Occipital lobe (tissue), 1 donor: ENCODE measurements at regions not wholly inside any gene's neighbourhood (a gene's known extent, or its start where the extent isn't known, plus 50 kb on each side); places are given as distances from the start of the nearest gene placed in this dataset.

ENCODE experiments used
- DNase-seq: peaks from one replicate; lab custom pipeline; 2025; lab: John Stamatoyannopoulos, UW

DNA sequence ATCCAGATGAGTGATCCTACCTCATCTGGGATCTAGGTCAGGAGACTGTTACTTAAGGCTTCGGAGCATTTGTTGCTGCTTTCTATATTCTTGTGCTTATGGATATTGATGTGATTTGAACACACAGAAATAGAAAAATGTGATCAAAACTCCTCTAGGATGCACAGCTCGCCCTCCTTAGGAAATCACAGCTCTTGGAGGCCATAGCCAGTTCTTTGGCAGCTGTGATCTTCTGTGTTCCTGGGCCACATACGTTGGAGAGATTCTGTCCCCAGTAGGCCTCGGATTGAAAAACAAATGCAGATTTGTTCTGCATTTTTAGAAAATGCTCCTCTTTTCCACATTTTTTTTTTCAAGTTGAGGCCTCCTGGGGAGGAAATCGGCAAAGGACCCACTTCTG is 437.4 kb upstream of the THBS1 start:
- DNase-seq = no peak

DNA sequence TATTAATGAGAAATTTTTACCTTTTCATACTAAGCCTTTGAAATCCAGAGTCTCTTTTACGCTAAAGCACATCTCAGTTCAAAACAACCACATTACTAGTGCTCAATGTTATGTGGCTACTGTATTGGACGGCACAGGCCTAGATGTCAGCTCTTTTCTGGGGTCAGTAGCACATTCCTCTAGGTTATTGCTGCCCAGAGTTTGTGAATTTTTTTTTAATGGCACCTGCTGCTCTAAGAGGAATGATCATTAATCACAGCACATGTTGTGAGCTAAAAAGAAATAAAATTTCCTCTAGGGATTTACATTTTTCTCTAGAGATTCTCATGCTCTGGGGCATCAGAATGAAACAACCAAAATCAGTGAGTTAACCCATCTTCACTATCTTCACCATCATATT is 436.8 kb upstream of the THBS1 start:
- no peak for DNase-seq

DNA sequence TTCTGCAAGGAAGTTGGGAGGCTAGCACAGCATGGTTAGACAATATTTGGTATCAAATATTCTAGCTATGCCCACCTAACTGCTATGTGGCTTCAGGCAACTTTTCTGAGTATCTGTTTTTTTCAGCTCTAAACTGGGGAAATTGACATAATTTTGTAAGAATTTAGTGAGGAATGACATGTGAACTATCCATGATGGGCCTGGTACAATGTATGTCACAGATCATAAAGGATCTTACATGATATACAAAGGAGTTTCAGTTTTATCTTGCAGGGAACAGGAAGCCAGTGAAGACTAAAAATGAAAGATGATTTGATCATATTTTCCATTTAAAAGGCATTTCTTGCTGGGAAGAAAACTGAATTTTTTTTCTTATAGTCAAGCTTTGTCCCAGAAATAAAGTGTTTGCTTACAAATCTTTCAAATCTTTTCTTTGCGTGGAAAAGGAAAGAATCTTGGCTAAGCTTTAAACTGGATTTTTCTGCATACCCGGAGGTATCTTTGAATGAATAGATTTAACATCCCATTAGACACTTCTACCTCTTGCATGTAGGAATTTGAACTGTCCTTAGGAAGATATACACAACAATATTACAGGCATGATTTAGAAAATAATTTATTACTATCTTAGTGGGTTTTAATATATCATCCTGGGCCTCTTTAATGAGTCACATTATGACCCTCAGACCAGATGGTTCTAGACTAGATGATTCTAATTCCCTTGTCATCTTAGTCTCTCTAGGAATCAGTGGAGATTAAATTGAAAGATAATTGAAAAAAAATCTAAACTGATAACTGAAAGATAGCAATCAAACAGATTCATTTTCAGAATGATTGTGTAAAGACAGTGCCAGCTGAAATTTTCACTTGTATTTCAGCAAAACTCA is 436.0 kb upstream of the THBS1 start:
- no peak for DNase-seq

DNA sequence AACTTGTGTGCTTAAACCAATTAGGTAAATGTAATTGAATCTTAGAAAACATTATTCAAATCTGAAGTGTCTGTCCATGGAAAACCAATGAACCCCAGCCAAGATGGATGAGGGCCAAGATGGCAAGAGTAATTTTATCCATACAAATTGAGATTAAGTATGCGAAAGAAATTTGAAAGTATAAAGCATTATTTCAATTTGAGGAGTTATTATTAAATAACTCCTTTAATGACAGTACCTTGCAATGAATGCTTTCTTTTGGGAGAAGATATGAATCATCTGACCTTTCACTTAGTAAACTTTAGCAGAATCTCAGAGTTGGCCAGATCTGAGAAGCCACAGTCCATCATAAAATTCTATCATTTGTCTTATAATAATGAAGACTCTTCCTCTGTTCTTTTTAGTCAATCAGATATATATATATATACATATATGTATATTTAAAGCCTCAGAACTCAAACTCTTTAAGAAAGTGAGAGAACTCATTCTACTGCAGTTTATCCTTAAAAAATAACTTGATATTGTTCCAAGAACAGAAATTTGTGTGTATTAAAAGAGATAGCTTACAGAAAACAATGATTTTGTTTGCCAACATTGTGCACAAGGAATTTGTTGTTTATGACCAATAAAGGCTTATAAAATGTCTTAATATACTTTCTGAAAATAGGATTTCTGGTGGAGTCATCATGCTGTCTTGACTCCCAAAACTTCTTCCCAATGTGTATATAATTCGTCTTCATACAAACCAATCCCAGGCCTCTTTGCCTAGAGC is 434.8 kb upstream of the THBS1 start:
- no peak for DNase-seq

DNA sequence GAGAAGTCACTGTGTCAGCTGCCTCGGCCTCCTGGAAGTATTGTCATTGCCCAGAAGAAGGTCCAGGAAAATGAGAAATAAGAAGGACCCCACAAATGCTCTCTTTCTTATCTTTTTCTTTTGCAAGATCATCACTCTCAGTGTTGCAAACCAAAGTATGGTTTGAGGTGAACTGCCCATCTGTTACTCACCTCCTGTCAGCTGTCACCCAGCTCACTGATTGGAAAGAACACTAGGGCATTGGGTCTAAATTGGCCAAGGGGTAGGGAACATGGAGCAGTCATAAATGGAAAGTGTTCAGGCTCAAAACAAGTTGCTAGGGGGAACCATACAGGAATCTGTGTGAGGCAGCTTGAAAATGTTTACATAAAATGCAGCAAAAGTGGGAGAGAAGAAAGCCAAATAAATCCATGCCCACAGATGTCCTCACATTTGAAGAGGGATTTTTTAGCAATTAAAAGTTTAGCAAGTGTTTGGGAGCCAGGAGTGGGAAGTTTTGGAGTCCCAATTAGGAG is 431.2 kb upstream of the THBS1 start:
- DNase-seq = no peak

DNA sequence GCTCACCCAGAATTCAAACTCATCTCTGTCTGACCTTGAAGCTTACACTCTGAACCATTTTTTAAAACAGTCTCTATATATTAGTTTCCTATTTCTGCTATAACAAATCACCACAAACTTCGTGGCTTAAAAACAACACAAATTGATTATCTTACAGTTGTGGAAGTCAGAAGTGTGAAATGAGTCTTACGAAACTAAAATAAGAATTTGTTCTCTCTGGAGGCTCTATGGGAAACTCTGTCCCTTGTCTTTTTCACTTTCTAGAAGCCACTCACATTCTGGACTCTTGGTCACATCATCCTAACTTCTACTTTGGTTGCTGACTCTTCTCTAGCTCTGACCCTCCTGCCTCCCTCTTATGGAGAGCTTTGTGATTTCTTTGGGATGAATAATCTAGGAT is 429.3 kb upstream of the THBS1 start:
- no peak for DNase-seq

DNA sequence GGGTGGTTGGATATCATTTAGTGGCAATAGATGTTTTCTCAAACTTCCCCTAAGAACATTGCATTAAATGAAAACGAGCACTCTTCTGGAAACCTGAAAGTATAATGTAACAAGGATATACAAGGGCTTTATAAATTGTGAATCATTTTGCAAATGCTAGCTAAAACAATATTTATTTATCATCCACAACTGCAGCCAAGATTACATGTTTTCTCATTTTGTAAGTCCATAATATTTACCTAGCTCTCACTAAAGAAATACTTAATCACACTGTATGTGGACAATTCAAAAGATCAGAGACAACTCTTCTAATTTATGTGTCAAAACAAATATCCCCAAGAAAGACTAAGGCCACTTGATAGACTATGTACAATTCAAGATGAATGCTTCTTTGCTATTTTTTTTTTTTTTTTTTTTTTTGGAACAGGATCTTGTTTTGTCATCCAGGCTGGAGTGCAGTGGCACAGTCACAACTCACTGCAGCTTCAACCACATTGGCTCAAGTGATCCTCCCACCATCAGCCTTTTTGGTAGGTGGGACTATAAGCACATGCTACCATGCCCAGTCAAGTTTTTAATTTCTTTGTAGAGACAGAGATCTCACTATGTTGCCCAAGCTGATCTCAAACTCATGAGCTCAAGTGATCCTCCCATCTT is 427.7 kb upstream of the THBS1 start:
- DNase-seq = no peak

DNA sequence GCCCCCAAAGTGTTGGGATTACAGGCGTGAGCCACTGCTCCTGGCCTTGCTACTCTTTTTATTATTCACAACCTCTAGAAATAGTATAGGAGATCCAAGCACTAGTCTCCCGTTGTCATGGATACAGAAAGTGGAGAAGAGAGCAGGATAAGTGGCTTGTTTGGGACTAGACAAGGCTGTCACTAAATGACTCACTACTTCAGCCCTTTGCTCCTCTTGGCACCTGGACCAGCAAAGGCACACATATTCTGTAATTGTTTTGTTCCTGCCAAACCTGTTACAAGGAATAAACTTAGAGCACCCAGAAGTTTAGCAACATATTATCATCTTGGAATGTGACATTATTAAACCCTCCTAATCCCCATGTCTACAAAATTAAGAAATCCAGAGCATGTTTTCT is 427.2 kb upstream of the THBS1 start:
- no peak for DNase-seq

DNA sequence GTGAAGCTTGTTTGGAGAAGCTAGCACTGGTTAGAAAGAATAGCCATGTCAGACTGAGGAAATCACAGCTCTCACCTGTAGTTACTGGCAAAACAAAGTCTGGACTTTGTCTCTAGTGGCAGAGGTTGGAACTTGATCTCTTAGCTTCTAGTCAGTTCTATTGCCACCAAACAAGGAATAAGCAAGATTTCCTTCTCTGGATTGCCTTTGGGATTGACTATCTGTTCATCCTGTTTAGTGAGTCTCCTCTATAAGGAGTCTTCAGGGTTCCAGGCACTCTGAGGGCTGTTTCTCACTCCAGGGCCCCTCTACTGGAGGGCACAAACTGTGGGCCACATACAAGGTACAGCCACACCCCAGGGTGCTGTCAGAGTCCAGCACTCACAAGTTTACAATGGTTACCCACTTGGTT is 426.6 kb upstream of the THBS1 start:
- DNase-seq = no peak

DNA sequence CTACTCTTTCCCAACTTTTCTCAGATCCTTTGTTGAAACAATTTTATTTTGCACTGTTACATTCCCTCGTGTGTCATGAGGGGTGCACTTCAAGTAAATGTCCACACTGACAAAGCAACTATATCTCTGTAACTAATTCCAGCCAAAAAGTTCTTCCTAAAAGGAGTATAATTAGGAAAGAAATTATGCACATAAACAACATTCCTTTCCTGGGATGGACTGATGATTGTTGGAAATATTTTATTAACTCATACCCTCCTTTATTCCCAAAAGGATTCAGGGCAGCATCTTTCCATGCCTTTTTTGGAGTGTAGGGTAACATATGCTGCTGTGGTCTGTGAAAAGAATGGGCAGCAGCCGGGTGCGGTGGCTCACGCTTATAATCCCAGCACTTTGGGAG is 426.1 kb upstream of the THBS1 start:
- DNase-seq = no peak

DNA sequence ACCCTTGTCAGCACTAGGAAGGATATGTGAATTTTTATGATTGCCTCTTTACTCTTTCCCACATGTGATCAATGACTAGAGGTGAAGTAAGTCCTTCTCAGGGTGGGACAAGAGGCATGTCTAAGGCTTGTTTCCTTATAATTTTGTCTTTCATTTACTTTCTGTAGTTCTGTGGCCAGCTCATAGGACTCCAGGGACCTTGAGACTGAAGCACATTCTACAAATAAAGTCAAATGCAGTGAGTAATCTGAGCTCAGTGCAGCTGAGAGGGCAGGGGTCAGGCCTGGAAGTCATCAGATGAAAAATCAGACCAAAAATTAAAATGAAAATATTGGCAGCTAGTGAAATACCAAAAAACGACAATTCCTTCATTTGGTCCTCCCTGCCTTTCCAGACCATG is 424.7 kb upstream of the THBS1 start:
- DNase-seq = no peak

DNA sequence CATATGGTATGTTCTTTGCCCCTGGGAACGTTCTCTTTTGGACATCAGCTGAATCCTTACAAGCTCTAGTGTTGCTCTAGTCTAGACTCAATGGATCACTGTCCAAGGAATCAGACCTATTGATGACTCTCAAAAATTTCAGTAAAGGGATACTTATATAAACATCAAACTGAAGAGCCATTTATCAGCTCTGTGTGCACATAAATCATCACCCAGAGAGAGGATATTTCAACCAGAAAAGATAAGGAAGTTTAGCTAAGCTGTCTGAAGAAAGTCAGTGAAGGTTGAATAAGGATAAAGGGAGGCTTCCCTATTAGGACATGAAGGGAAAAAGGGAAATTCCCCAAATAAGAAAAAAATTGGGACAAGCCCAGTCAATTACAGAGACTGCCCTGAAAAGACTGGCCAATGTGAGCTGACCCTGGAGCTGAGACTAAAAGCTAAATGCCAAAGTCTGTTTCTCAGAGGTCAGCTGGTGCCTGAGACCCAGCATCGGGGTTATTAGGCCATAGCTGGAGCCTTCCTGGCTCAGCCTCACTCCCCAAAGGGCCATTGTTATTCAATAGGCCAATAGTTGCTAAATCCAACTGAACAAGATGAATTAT is 424.1 kb upstream of the THBS1 start:
- no peak for DNase-seq

DNA sequence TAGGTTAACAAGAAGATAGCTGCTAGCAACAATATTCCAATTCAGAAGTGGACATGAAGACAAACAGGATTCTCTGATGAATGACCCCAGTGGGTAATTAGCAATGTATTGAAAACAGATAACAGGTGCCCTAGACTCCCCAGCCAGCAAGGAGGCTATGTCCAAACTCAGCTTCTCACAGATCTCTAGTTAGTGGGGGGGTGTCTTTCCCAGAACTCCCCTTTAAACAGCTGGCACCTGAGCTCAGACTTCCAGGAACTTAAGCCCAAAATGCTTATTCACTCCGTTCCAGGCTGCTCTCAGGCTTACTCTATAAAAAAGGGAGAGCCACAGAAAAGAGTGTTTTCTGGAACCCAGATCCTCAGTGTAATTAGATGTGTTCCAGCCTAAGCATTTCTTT is 423.0 kb upstream of the THBS1 start:
- DNase-seq = no peak

DNA sequence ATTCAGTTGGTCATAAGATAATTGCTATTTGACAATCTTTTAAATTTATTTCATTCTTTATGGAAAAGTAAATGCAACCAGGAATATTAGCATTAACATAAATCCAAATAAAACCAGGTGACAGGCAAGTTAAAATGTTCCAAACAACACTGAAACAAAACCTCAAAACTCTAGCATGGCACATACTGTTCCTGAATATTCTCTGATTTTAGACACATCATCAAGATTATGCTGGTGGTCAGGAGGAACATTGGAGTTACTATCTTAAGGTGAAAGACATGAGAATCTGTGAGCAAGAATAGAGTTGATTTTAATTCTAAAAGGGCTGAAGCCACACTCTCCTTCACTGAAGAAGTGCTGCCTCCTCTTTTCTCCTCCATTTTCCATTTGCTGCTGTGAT is 421.0 kb upstream of the THBS1 start:
- no peak for DNase-seq

DNA sequence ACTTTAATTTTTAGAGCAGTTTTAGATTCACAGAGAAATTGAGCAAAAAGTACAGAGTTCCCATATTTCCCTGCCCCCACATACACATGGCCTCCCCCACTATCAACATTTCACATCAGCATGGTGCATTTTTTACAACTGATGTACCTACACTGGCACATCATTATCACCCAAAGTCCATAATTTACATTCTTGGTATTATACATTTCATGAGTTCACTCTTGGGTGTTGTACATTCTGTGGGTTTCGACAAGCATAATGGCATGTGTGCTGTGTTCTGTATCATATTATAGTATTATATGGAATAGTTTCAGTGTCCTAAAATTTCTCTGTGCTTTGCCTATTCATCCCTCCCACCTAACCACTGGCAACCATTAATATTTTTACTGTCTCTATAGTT is 419.8 kb upstream of the THBS1 start:
- DNase-seq = no peak

DNA sequence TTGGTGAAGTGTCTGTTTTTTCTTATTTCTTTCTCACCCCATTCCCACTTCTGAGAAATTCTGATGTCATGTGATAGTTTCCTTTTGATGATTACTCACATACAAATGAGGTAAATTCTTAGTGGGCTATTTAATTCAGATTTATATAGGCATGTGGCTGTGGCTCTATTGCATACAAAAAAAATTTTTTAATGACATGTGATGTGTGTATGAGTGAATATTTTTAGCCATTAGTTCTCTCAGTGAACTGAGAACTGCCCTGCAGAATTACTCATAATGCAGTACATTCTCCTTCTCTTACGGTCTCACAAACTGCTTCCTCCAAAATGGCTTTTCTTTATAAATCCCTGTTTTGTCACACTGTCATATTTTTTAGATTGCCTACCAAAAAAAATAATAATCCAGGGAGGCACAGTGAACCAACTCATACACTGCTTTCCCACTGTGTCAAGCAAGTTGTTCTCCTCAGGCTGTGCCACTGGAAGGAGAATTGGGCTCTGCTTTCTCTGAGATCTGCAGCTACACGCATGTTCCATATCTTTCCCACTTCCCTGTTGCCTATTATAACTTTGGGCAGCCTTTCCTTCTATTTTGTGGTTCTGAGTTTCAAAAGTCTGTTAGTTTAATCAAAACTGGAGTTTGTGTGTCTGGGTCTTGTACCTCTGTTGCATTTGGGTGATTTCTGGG is 415.7 kb upstream of the THBS1 start:
- no peak for DNase-seq

DNA sequence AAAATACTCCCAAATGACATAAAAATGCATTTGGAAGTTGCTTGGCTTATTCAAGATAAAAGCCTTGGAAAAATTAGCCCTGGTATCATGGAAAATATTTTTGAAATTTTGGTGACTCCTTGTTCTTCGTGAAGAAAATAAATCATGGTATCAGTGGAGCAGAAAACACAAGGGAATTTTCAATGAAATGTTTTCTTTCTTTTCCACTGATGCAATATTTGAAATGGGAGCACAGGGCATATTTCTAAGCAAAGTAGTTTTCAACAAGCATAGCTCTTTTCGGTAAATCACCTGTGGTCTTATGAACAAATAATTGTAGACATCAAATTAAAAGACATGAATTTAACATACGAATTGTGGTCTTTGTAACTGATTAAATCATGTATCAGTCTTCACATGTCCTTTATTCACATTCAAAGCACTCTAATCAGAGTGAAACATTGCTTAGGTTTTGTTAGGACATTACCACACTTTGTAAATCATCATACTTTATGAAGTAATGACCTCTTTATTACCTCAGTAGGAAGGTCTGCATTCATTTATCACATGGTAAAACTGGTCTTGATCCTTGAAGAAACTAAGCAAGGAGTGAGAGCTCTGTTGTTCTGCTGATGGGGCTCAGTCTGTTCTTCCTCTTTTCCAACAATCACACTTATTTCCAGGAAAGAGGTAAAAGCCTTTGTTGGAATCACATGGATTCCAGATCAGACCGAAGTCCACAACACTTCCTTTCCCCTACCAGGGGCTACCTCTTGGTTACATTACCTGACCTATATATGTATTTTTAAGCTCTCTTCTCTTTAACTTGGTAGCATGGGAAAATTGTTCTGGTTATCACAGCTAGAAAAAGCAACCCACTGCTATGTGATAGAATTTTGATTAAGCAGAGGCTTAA is 413.5 kb upstream of the THBS1 start:
- DNase-seq = no peak

DNA sequence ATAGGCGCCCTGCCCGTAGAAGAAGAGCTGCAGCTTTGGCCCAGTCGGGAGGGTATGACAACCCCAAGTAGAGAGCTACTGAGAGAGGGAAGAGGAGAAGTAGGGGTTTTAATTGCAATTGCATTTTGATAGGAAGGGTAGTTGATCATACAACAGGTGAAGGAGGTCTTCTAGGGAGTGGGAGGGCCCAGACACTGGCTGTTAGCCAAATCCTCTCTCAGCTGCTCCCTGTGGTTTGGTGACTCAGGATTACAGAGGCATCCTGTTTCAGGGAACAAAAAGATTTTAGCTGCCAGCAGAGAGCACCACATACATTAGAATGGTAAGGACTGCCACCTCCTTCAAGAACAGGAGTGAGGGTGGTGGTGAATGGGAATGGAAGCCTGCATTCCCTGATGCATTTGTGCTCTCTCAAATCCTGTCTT is 408.9 kb upstream of the THBS1 start:
- no peak for DNase-seq

DNA sequence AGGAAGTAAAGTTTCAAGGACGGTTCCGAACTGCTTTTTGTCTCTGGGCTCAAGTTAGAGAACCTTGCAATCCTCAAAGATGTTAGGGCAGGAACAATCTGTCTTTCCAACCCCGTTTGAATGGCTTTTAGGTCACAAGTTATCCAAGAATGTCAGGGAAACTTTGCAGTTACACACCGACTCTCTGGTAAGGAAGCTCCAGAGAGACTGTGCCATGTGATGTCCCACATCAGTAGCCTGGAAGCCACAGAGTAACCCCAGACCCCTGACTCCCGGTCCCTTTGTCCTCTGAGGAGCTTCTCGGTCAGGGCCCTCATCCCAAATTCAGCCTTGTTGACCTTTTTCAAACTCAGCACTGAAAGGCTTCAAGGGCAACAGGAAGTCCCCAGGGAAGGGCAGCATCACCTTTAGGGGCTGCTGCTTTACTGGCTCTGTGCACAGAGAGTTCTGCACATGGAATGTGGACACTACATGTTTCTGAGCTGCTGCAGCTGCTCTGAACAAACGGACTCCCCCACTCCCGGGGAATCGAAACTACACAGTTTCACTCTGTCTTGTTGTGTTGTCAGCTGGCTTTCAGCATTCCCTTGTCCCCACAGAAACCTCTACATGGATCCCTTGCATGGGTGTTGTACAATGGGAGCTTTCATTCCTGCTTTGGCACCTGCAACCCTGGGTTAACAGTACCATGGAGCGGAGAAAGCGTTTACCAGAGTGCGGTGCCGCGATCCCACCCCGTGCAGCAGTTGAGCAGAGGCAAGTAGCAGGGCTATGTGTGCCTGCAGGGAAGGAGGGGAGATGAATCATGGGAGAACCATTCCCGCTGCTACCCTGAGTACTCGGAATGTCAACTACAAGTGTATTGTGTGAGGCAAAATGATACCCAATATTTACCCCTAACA is 408.2 kb upstream of the THBS1 start:
- DNase-seq = peak; percentile 21
